GM06990 (cell line): ENCODE measurements at regions not wholly inside any gene's neighbourhood (a gene's known extent, or its start where the extent isn't known, plus 50 kb on each side); places are given as distances from the start of the nearest gene placed in this dataset.

Source experiments
- DNase-seq: peaks from one replicate; pipeline ENCODE4 v3.0.0-alpha.2; 2011; ENCODE audit not compliant: insufficient read length; ENCODE audit errors: extremely low read depth
- H3K27me3 ChIP-seq: replicated peaks from 2 replicates; pipeline ENCODE4 v1.6.0; 2011; ENCODE audit warnings: low read length; ENCODE audit not compliant: control insufficient read depth, insufficient read depth
- H3K36me3 ChIP-seq: 2 replicates; pipeline ENCODE4 v1.5.1; 2011; ENCODE audit warnings: low read length; ENCODE audit not compliant: control insufficient read depth, insufficient read depth
- H3K4me3 ChIP-seq: replicated peaks from 2 replicates; pipeline ENCODE4 v1.5.1; 2011; ENCODE audit warnings: low read depth, mild to moderate bottlenecking, control low read depth, low read length
- CTCF ChIP-seq: IDR thresholded peaks from 2 replicates; pipeline ENCODE4 v1.5.1; 2011; ENCODE audit warnings: low read length, control low read depth, mild to moderate bottlenecking, inconsistent platforms; ENCODE audit not compliant: insufficient read depth, poor library complexity, severe bottlenecking

- no peak for TF ChIP-seq CTCF
- no peak for DNase-seq
- no peaks in the 10 kb centered on the region for H3K27me3 ChIP-seq
These were observed 942.5 kb downstream of the EFNA5 start for GRCh38 chr5:106728208-106728607.

GRCh38 chr5:106727071-106727470, 943.7 kb downstream of the EFNA5 start:
- no peak for TF ChIP-seq CTCF
- Histone ChIP-seq H3K36me3 (no peaks in the 10 kb centered on the region), H3K27me3 (no peaks in the 10 kb centered on the region), H3K4me3 (no peak overlapping the region)
- no peak for DNase-seq

More at GRCh38 chr5:106728208-106728607, 942.5 kb downstream of the EFNA5 start:
- Histone ChIP-seq H3K4me3 (no peak overlapping the region), H3K36me3 (no peaks in the 10 kb centered on the region)

- no peaks in the 10 kb centered on the region for H3K36me3 ChIP-seq
- no peaks in the 10 kb centered on the region for H3K27me3 ChIP-seq
- DNase-seq, result no peak
- H3K4me3 ChIP-seq, result no peak overlapping the region
- TF ChIP-seq CTCF, result no peak
These were observed 950.4 kb downstream of the EFNA5 start for GRCh38 chr5:106720367-106720766.

GRCh38 chr5:106699796-106700195, 970.9 kb downstream of the EFNA5 start:
- no peak for DNase-seq

GRCh38 chr5:106699198-106699597, 971.5 kb downstream of the EFNA5 start:
- TF ChIP-seq CTCF, result peak; percentile 62
- H3K4me3 ChIP-seq, result no peak overlapping the region
- no peaks in the 10 kb centered on the region for H3K36me3 ChIP-seq
- DNase-seq, result no peak
- H3K27me3 ChIP-seq, result no peaks in the 10 kb centered on the region

More at GRCh38 chr5:106699796-106700195, 970.9 kb downstream of the EFNA5 start:
- H3K27me3 ChIP-seq, result no peaks in the 10 kb centered on the region
- H3K36me3 ChIP-seq, result no peaks in the 10 kb centered on the region
- no peak for TF ChIP-seq CTCF
- H3K4me3 ChIP-seq, result no peak overlapping the region

- Histone ChIP-seq H3K27me3 (no peaks in the 10 kb centered on the region), H3K4me3 (no peak overlapping the region), H3K36me3 (no peaks in the 10 kb centered on the region)
- TF ChIP-seq CTCF, result no peak
- no peak for DNase-seq
These were observed 972.6 kb downstream of the EFNA5 start for GRCh38 chr5:106698169-106698568.
